ENCODE measurements at regions not wholly inside any gene's neighbourhood (a gene's known extent, or its start where the extent isn't known, plus 50 kb on each side); places are given as distances from the start of the nearest gene placed in this dataset.

DNA sequence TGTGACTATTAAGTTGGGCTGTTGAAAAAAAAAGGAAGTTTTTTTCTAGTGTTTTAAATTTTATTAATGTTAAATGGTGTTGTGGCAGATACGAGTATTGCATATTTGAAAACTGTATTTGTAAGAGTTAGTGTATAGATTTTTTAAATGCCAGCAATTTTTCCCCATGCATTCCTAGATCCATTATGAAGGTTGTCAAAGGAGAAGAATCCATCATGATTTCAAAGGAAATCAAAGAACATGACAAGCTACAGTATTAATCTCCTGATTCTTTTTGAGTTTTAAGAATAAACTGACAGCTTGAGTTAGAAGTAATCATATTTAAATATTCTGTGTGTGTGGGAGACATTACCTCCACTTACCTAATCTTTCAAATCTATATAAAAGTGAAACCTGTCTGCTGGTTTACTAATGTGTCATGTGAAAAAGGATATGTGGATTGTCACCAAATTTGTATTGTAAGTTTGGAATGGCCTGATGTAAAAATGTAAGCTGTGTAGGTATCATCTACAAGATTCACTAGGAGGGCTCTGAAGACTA is 111.0 kb upstream of the HS3ST5 start:
- no peak for DNase-seq

DNA sequence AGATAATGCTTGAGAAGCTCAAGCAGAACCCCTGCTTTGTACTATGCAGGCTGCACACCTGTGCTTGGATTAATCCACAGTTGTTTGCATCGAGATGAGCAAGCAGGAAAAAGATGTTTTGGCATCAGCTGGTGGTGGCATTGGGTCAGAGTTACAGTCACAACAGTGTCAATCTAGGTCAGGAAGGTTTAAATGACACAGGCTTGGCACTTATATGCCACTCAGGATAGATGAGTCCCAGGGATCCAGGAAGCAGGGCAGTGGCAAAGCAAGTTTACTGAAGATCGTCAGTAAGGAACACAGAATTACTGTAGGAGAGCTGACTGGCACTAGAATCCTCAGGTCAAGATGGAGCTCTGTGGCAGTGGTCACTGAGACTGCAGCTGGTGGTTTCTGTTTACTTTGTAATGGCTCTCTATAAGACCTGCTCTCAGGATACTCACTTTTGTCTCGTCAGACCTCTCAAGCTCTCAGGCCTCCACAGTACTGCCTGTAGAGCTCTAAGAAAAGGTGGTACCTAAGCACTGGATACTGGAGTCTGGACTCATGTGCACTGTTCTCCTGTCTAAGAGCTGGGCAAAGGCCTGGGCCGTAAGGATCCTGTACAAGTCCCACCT is 110.1 kb upstream of the HS3ST5 start:
- no peak for DNase-seq

DNA sequence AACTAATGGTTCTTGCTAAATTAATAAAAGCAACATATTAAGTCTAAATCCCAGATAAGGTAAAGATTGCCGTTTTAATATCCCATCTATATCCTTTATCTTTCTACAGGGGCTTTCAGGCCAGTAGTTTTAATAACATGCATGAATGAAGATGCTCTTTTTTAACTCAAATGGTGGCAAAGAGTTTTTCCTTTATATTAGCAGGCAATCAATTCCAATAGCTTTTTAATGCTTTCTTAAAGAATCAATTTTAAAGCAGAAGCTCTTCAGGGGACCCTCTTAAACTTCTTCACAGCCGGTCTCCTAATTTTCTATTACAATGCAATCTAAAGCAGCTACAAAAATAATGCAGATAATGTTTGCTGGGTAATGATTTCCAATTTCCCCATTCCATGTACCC is 107.8 kb upstream of the HS3ST5 start:
- no peak for DNase-seq

DNA sequence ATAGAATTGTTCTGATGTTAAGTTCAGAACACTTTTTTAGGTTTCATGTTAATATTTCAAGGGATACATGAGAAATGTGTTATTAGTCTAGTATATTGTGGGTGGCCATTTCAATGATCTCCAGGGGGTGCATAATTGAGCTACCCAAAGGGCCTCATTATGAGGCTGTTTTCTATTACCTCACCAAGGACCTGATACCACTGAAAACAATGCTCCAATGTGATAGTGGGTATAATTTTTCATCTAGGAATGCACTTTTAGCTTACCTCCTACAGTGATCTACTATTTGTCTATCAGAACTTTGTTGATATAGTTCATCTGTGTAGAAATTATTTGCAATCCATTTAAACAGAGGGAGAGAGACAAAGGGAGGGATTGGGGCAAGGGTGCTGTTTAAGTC is 106.8 kb upstream of the HS3ST5 start:
- no peak for DNase-seq

DNA sequence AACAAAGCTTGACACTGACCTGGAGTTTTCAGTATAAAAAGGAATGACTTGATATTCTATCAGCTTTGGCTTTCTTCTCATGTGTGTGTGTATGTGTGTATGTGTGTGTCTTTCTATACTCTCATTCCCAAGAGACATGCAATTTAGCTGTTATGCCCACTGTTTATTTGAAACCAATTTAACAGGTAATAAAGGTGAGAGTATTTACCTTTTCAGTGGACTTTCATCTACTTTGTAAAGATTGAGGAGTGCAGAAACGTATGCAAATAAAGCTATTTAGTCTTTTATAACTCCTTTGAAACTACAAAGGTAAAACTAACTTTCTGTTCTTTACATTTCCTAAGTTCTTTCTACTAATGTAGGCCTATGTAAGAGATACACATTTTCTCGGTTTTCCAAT is 103.5 kb upstream of the HS3ST5 start:
- no peak for DNase-seq

DNA sequence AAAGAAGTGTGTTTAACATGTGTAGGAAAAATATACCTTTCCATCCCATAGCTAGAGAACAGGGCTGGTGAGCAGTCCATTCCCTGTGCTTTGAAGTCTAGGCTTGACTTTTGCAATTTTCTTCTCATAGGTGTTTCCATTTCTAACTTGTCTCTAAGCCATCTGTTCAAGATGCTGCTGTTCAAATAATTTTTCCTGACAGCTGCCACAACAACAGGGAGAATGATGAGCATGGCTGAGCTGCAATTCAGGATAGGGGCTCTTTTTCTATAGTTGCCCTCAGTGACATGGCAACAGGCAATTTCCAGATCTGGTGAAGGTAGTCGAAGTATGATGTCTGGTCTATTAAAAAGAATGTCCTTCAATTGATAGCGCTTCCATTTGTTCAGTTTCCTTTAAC is 103.0 kb upstream of the HS3ST5 start:
- DNase-seq: peak; percentile 75

DNA sequence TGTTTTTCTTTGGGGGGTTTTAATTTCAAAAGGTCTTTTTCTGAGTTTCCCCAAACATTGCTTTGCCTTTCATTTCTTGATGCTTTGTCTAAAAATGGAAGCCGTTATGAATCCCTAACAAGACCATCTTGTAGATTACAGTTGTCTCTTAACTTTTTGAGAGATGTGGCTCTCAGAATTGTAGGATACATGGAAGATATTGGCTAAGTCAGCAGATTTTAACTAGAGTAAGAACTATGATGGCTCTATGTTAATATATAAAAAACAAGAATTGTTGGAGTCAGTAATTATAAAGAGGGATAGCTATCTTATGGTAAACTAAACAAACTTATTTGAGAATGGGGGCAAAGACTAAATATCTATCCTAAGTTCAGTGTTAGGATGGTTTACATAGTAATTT is 96.6 kb upstream of the HS3ST5 start:
- no peak for DNase-seq

DNA sequence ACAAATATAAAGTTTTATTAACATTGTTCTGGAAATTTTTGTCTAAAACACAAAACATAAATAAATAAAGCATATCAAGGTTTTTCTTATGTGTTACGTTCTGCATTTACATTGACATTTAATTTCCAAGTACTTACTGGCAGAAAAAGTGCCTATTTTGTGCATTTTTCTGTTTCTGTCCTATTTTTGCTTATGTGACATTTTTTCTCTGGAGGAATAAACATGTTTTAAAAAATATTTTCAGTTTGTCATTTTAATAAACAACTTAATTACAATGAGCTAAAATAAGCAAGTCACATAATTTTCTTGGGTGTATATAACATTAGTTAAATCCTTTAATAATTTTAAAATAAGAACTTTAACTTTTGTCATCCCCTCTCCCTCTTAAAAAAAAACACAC is 94.4 kb upstream of the HS3ST5 start:
- DNase-seq: no peak

DNA sequence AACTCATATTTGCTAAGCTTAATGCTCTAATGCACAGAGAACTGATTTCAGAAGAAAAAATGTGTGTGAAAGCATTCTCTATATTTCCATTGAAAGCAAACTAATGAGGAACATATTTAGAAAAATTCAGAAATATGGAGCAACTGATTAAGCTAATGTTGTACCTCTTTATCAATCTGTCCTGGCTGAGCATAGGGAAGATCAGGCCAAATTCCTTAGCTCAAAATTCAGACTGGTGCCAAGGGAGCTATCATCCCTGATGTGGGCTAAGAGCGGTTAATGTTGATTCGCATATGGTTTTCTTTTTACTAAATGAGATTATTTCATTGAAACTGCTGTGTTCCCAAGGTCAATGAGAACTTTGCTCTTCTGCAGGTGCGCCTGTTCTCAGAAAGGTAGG is 93.9 kb upstream of the HS3ST5 start:
- DNase-seq: no peak

DNA sequence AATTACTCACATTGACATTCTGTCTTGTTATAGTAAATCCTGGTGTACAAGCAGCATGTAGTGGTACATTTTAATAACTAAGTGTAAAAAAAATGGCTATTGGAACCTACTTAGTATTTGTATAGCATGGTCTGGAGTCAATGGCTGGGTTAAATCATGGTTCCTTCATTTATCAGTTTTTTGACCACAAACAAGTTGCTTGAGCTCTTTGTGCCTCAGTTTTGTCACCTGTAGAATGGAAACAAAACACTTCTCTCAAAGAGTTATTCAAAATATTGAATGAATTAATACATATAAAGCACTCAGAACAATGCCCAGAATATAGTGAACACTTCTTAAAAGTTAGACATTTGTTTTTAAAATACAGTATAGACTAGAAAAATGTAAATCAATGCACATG is 93.2 kb upstream of the HS3ST5 start:
- DNase-seq: no peak

DNA sequence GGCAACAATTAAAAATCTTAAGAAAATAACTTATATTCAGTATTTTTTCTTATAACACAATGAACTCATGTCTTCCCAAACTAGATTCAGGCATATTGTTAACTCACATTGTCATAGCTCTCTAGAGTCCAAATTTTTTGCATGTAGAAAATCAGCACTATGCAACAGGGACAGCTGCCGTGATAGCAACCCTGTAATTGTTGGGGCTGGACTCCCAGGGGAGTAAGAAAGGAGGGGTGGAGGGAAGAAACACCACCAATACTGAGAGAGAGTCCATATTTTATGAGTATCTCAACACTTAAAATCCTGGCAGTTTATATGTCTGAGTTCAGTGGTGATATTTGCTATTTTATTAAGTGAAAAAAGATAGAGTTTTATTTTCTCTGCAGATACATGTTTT is 89.6 kb upstream of the HS3ST5 start:
- DNase-seq: peak; percentile 82

DNA sequence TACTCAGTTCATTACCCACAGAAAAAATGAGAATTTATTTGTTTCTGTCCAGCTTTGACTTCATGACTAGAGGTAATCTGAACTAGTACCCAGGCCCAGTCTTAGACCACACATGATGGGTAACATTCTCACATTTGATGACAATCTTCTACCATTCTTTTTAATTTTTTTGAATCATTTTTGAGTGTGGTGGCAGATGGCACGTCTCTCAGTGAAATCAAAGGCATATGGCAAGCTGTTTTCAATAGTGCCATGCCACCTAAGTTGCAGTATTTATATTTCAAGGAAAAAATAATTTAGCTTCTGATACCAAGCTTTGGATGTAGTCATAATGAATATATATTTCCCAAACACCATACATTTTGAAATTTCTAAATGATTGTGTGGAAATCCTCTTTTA is 88.8 kb upstream of the HS3ST5 start:
- peak; percentile 60 for DNase-seq

DNA sequence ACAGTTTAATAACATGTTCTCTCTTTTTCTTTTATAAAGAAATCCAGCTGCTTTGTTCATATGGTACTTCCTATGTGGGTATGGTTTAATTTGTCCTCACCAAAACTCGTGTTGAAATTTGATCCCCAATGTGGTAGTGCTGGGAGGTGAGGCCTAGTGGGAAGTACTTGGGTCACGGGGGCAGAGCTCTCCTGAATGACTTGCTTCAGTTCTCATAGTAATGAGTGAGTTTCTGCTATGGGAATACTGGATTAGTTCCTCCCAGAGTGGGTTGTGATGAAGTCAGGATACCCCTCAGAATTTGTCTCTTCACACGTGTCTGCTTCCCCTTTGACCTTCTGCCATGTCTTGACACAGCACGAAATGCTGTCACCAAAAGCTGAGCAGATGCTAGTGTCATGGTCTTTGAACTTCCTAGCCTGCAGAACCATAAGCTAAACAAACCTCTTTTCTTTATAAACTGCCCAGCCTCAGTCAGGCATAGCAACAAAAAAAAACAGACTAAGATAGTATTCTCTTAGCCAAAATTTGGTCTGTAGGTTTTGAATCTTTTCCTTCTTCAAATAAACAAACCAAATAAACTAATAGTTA is 87.8 kb upstream of the HS3ST5 start:
- DNase-seq: peak; percentile 94

DNA sequence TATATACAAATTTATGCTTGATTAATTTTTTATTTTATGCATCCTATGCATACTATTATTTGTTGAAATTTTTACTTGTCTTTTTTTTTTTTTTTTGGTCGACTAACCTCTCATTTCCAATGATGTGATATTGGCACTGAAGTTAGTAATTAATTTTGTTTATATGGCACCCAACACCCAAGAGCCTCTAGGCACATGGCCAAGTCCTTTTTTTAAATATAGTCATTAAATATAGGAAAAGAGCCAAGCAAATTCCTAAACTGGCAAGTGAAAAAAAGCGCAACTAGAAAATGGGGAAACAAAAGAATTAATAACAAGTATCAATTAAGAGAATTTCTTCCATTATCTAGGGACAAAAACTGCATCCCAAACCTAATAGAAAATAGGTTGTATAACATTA is 85.5 kb upstream of the HS3ST5 start:
- DNase-seq: no peak

DNA sequence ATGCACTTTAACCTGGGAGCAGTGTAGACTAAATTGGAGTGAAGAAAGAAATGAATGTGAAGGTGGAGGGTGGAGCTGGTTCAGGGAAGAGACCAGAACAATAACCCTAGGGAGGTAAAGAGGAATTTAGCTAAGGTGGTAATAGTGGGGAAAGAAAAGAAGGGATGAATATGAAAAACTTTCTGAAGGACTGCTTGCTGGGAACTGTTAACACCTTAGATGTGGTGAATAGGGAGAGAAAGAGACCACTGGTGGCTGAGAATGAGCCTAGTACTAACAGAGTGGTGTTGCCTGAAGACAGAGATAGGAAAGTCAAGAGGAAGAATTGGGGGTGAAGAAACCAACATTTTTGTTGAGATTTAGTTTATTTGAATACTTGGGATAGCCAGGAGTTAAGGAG is 78.4 kb upstream of the HS3ST5 start:
- DNase-seq: no peak

DNA sequence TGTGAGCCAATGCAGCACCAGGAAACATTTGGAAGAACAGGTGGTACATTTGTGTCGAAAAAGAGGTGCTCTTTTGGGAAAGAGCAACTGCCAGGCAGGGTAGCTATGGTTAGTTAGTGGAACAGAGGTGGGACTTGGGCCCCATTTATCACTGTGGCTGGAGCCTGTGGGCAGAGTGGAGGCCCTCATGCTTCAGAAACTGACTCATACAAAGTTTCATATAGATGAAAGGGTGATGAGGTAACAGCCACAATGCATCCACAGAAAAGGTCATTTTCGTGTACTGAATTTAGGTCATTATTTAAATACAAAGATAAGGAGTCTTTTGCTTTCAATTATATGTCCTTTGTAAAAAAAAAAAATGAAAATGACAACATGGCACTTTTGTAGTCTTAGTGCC is 76.4 kb upstream of the HS3ST5 start:
- DNase-seq: no peak

DNA sequence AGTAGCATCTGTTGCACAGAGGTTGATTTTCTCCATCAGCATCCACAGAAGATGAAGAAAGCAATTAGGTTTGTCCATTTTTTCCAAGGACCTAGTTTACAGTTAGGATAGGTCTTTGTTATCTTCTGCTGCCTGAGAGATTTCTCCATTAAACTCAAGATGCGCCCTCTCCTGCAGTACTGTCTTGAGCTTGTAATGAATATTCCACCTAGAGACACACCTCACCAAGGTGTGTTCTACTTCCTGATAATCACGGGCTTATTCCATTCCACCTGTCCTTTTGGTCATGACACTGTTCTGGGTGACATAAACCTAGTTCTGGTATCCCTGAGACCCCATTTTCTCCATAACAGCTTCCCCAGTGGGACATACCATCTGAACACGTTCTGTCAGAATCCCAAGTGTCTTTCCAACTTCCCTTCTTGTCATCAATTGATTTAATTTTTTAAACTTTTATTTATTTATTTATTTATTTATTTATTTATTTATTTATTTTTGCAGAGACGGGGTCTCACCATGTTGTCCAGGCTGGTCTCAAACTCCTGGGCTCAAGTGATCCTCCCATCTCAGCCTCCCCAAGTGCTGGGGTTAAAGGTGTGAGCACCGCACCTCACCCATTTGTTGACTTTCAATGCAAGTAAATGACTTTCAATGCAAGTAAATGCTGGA is 75.6 kb upstream of the HS3ST5 start:
- DNase-seq: no peak

DNA sequence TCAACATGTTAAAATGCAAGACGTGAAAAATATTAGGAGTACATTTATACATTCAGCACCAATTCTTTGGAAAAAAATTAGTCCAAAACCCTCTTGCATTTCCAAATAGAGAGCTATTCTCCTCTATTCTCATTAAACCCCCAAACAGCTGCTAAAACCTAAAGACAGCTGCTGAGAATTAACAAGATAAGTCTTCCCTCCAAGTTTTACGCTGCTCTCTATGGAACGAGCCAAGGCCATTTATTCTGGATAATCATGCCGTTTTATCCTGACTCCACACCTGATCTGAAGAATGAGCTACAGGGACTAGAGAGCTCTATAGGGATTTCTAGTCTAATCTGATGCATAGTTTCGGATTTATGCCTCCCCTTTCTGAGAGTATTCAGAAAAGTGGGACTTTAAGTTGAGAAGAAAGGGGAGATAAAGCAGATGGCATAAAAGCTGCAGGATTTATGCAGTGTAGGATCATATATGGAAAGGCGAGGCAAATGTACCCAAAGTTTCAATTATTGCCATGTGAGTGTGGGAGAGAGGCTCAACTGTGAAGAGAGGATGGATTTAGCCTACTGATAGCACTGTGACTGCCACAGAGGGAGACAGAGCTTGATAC is 64.7 kb upstream of the HS3ST5 start:
- no peak for DNase-seq

DNA sequence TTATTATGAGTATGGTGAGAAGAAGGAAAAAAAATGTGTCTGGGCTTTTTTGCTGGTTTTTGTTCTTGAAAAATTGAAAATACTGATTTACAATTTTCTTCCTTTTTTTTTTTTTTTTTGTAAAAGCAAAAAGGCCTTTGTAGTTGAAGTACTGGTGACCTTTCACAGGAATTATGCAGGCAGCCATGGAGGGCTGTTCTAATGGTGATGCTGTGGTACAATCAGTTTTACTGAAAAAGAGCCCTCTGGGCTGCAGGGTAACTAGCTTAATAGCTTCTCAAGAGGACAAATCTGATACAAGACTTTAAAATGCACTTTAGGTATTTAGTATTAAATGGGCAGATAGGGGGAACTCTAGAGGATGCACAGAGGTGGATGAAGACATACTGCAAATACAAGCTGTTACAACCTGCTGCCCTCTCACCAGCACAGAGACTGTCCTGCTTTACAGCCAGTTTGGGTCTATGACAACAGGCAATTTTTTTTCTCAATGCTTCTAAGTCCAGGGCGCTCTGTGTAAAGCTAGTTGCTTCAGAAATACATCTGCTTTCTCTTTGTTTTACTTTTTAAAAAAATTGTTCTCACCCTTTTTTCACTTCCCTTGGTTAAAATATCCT is 61.6 kb upstream of the HS3ST5 start:
- no peak for DNase-seq

DNA sequence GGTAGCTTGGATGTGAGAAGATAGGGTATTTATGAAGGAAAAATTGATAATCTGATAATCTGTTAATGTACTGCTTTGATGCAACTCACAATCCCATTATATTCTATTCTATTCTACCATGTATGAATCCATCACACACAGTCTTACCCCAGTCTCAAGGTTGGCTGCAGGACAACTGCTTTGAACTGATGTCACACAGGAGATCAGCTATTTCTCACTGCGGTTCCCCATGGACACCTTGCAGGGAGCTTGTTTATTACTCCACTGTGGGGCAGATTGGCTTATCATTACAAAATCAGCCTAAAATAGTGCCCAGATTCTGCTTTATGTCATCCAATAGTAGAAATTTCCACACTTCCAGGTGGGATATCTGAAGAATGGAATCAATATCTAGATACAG is 61.0 kb upstream of the HS3ST5 start:
- no peak for DNase-seq

DNA sequence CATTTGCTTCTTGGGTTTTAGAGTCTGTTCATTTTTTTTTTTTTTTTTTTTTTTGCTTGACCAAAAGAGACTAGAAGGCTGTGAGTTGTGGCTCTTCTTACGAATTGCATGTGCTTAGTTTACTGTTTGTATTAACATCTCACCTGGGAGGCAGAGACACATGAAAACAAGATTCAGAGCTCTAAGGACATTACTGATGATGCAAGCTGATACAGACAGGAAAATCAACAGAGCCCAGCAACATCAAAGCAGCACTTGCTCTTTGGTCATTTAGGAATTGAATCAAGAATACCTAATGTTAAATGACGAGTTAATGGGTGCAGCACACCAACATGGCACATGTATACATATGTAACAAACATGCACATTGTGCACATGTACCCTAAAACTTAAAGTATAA is 55.7 kb upstream of the HS3ST5 start:
- no peak for DNase-seq
